Prostate gland (tissue), 2 donors: ENCODE measurements at regions not wholly inside any gene's neighbourhood (a gene's known extent, or its start where the extent isn't known, plus 50 kb on each side); places are given as distances from the start of the nearest gene placed in this dataset.

Experiments
- POLR2AphosphoS5 ChIP-seq: sonication (generic); formaldehyde crosslinking; IDR thresholded peaks from one replicate; pipeline ENCODE4 v1.6.1; 2017; ENCODE audit warnings: antibody characterized with exemption
- TF ChIP-seq, protein P1 (sequence below), 4 experiments: fragments of 200-600 bp in 2 of 4; fragments of 450-650 bp in 2 of 4; sonication (generic) in 2 of 4; IDR thresholded peaks; 1 replicate in 3 of 4; 2 replicates in 1 of 4; pipeline ENCODE4 v1.5.1; 2016 to 2019; ENCODE audit warnings: antibody characterized with exemption in 4 of 4, mild to moderate bottlenecking in 2 of 4, moderate library complexity in 2 of 4

DNA sequence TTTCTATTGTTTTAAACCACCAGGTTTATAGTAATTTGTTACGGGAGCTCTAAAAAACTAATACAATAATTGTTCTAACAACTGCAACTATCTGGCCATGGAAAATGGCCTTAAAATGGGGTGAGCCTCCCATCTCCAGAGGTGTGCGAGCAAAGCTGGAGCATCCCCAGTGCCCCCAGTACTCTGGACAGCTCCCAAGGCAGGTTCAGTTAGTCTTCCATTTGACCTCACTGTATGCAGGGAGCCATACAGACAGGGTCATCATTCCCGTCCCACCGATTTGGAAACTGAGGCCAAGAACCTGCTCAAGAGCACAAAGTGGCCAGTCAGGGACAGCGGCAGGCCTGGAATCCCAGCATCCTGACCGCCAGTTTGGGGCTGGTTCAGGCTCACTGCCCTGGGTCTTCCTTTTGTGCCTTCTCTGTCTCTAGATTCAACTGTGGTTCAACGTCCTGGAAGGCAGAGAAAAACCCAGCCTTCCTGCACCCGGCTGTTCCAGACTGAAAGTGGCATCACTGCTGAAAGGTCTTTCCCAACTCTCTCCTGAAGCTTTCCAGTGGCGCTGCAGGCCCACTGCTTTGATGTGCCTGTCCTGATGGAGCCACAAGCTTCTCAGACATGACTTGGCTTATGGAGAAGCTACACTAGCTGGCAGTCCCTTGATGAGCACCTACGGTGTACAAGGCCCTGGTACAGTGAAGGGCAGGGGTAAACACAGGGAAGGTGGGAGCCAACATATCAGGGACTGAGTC, 76.6 kb upstream of the LINGO1 start:
- TF ChIP-seq POLR2AphosphoS5: no peak
- TF ChIP-seq, protein P1, sequence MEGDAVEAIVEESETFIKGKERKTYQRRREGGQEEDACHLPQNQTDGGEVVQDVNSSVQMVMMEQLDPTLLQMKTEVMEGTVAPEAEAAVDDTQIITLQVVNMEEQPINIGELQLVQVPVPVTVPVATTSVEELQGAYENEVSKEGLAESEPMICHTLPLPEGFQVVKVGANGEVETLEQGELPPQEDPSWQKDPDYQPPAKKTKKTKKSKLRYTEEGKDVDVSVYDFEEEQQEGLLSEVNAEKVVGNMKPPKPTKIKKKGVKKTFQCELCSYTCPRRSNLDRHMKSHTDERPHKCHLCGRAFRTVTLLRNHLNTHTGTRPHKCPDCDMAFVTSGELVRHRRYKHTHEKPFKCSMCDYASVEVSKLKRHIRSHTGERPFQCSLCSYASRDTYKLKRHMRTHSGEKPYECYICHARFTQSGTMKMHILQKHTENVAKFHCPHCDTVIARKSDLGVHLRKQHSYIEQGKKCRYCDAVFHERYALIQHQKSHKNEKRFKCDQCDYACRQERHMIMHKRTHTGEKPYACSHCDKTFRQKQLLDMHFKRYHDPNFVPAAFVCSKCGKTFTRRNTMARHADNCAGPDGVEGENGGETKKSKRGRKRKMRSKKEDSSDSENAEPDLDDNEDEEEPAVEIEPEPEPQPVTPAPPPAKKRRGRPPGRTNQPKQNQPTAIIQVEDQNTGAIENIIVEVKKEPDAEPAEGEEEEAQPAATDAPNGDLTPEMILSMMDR (IDR thresholded peaks at IDR 0.05): no peak
